H9 (cell line): ENCODE measurements at regions not wholly inside any gene's neighbourhood (a gene's known extent, or its start where the extent isn't known, plus 50 kb on each side); places are given as distances from the start of the nearest gene placed in this dataset.

Source experiments
- DNase-seq: peaks from one replicate; pipeline ENCODE4 v3.0.0-alpha.2; 2017
- H2AFZ ChIP-seq: one replicate; pipeline ENCODE4 v1.6.1; 2013; ENCODE audit warnings: mild to moderate bottlenecking, low read length, control low read depth, moderate library complexity
- H2AK5ac ChIP-seq: 2 replicates; pipeline ENCODE4 v1.6.1; 2013; ENCODE audit warnings: low read length, control low read depth, mixed read lengths; ENCODE audit not compliant: insufficient read length
- H2BK120ac ChIP-seq: one replicate; pipeline ENCODE4 v1.6.1; 2013; ENCODE audit warnings: low read depth, mild to moderate bottlenecking, low read length, control low read depth, inconsistent platforms; ENCODE audit not compliant: poor library complexity, severe bottlenecking
- H2BK12ac ChIP-seq: 2 replicates; pipeline ENCODE4 v1.6.1; 2013; ENCODE audit warnings: low read length, control low read depth, mixed read lengths, low read depth; ENCODE audit not compliant: insufficient read length
- H2BK15ac ChIP-seq: 2 replicates; pipeline ENCODE4 v1.6.1; 2013; ENCODE audit warnings: low read depth, low read length, control low read depth
- H2BK20ac ChIP-seq: one replicate; pipeline ENCODE4 v1.6.1; 2013; ENCODE audit warnings: low read depth, mild to moderate bottlenecking, low read length, control low read depth, inconsistent platforms; ENCODE audit not compliant: poor library complexity, severe bottlenecking
- H2BK5ac ChIP-seq: 2 replicates; pipeline ENCODE4 v1.6.1; 2013; ENCODE audit warnings: low read length, control low read depth, mixed read lengths; ENCODE audit not compliant: insufficient read length
- H3K14ac ChIP-seq: 2 replicates; pipeline ENCODE4 v1.6.1; 2013; ENCODE audit warnings: low read length, control low read depth; ENCODE audit not compliant: insufficient read depth
- H3K18ac ChIP-seq: 2 replicates; pipeline ENCODE4 v1.6.1; 2013; ENCODE audit warnings: low read depth, mild to moderate bottlenecking, mixed read lengths, low read length, control low read depth; ENCODE audit not compliant: insufficient read length
- H3K23ac ChIP-seq: 2 replicates; pipeline ENCODE4 v1.6.1; 2013; ENCODE audit warnings: low read length, control low read depth, mixed read lengths, low read depth; ENCODE audit not compliant: insufficient read length
- H3K23me2 ChIP-seq: 2 replicates; pipeline ENCODE4 v1.6.1; 2013; ENCODE audit warnings: low read depth, mild to moderate bottlenecking, mixed read lengths, low read length, control low read depth; ENCODE audit not compliant: insufficient read length, poor library complexity, severe bottlenecking
- H3K27ac ChIP-seq: 2 replicates; pipeline ENCODE4 v1.5.1; 2013; ENCODE audit warnings: low read length, control low read depth, mixed read lengths, low read depth; ENCODE audit not compliant: insufficient read length
- H3K27me3 ChIP-seq: 2 replicates; pipeline ENCODE4 v1.6.1; 2013; ENCODE audit warnings: low read length, control low read depth, inconsistent platforms; ENCODE audit not compliant: insufficient read depth
- H3K4ac ChIP-seq: 2 replicates; pipeline ENCODE4 v1.6.1; 2013; ENCODE audit warnings: low read depth, mild to moderate bottlenecking, control low read depth, inconsistent platforms, low read length, moderate library complexity
- H3K4me1 ChIP-seq: 2 replicates; pipeline ENCODE4 v1.6.1; 2013; ENCODE audit warnings: low read length, control low read depth, inconsistent platforms; ENCODE audit not compliant: insufficient read depth
- H3K4me2 ChIP-seq: 2 replicates; pipeline ENCODE4 v1.6.1; 2013; ENCODE audit warnings: low read length, control low read depth, mixed read lengths; ENCODE audit not compliant: insufficient read length, insufficient read depth
- H3K56ac ChIP-seq: 2 replicates; pipeline ENCODE4 v1.6.1; 2013; ENCODE audit warnings: low read depth, mild to moderate bottlenecking, mixed read lengths, low read length, control low read depth; ENCODE audit not compliant: insufficient read length
- H3K79me1 ChIP-seq: 2 replicates; pipeline ENCODE4 v1.6.1; 2013; ENCODE audit warnings: low read depth, mild to moderate bottlenecking, moderate library complexity, low read length, control low read depth, inconsistent platforms; ENCODE audit not compliant: insufficient read depth, poor library complexity, severe bottlenecking
- H3K79me2 ChIP-seq: 2 replicates; pipeline ENCODE4 v1.6.1; 2013; ENCODE audit warnings: low read length, control low read depth, inconsistent platforms; ENCODE audit not compliant: insufficient read depth
- H3K9ac ChIP-seq: 2 replicates; pipeline ENCODE4 v1.6.1; 2013; ENCODE audit warnings: low read length, control low read depth, mixed read lengths; ENCODE audit not compliant: insufficient read length; ENCODE audit errors: extremely low read depth
- H3K9me3 ChIP-seq: one replicate; pipeline ENCODE4 v1.6.1; 2013; ENCODE audit warnings: low read depth, low read length, inconsistent platforms; ENCODE audit not compliant: control insufficient read depth
- H3T11ph ChIP-seq: one replicate; pipeline ENCODE4 v1.6.1; 2013; ENCODE audit warnings: mild to moderate bottlenecking, low read length, control low read depth, inconsistent platforms
- H4K20me1 ChIP-seq: one replicate; pipeline ENCODE4 v1.6.1; 2013; ENCODE audit not compliant: control insufficient read depth, insufficient read length, insufficient read depth
- H4K5ac ChIP-seq: 2 replicates; pipeline ENCODE4 v1.6.1; 2013; ENCODE audit warnings: low read depth, mild to moderate bottlenecking, mixed read lengths, low read length, control low read depth; ENCODE audit not compliant: insufficient read length
- H4K8ac ChIP-seq: replicated peaks from 2 replicates; pipeline ENCODE4 v1.6.1; 2013; ENCODE audit warnings: low read length, control low read depth, mixed read lengths, low read depth; ENCODE audit not compliant: insufficient read length
- H4K91ac ChIP-seq: 2 replicates; pipeline ENCODE4 v1.6.1; 2013; ENCODE audit warnings: low read depth, mild to moderate bottlenecking, moderate library complexity, mixed read lengths, low read length, control low read depth; ENCODE audit not compliant: insufficient read length
- H3K27ac Mint-ChIP-seq, 3 experiments: 2 replicates in 2 of 3; 3 replicates in 1 of 3; pipeline ENCODE4 v1.8.0; 2020 to 2021; ENCODE audit warnings: mixed read lengths in 3 of 3, mild to moderate bottlenecking in 1 of 3, moderate library complexity in 1 of 3
- H3K27me3 Mint-ChIP-seq: 2 replicates; pipeline ENCODE4 v1.8.0; 2021; ENCODE audit warnings: low read depth, mild to moderate bottlenecking, moderate library complexity, mixed read lengths
- H3K36me3 Mint-ChIP-seq, 3 experiments: 2 replicates in 2 of 3; 3 replicates in 1 of 3; pipeline ENCODE4 v1.8.0; 2020 to 2021; ENCODE audit warnings: low read depth in 3 of 3, mixed read lengths in 3 of 3; ENCODE audit not compliant: insufficient read depth in 1 of 3
- H3K4me1 Mint-ChIP-seq, 2 experiments: 2 replicates each; pipeline ENCODE4 v1.8.0; 2020; ENCODE audit warnings: mixed read lengths in 2 of 2
- H3K4me3 Mint-ChIP-seq, 2 experiments: 2 replicates in 1 of 2; 3 replicates in 1 of 2; pipeline ENCODE4 v1.8.0; 2020 to 2021; ENCODE audit warnings: mild to moderate bottlenecking in 2 of 2, mixed read lengths in 2 of 2, moderate library complexity in 1 of 2
- H3K9me3 Mint-ChIP-seq, 2 experiments: 2 replicates in 1 of 2; 3 replicates in 1 of 2; pipeline ENCODE4 v1.8.0; 2020; ENCODE audit warnings: mild to moderate bottlenecking in 2 of 2, mixed read lengths in 2 of 2, moderate library complexity in 1 of 2
- WGBS: extraction: QIAGEN DNeasy Blood & Tissue Kit; methylation state at CpG from one replicate; pipeline ENCODE4 v1.1.7; 2013; ENCODE audit warnings: missing lambda C conversion rate, low lambda C conversion rate, mixed read lengths; ENCODE audit not compliant: insufficient read length; ENCODE audit errors: extremely low coverage; 5-methylcytosine and 5-hydroxymethylcytosine counted together
- TF ChIP-seq, protein P1 (sequence below): fragments of 200-600 bp; sonication (generic); conservative IDR thresholded peaks from 3 replicates; pipeline ENCODE4 v1.8.0; 2021; ENCODE audit warnings: antibody characterized with exemption, mild to moderate bottlenecking

DNA sequence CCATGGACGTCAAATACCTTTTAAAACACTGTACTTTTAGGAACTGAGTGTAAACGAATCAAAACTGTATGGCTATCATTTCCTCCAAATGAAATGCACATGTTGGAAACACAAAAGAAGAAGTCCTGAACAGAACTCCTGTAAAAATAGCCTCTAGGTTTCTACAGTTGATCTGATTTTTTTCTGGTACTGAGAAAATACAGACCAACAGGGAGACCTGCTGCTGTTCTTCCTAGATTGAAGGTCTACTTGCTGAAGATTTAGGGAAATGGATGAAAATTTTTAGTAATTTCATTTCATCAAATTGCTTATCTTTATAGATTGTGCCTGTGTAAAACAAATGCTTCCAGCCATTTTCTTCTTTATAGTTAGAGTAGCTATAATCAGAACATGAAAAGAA, 520.4 kb downstream of the SLITRK6 start:
- Histone ChIP-seq H4K20me1 (no peaks in the 10 kb centered on the region), H3K9ac (no peak overlapping the region), H4K8ac (no peak overlapping the region), H3K14ac (no peak overlapping the region), H2AFZ (no peak overlapping the region), H3K4me1 (no peaks in the 10 kb centered on the region), H2BK20ac (no peak overlapping the region), H3K79me2 (no peaks in the 10 kb centered on the region), H2BK5ac (no peak overlapping the region), H2AK5ac (no peak overlapping the region), H4K5ac (no peak overlapping the region), H3K27me3 (no peaks in the 10 kb centered on the region), H3K4ac (no peak overlapping the region), H3K23me2 (no peaks in the 10 kb centered on the region), H3K4me2 (no peak overlapping the region), H3K9me3 (no peaks in the 10 kb centered on the region), H3K79me1 (no peaks in the 10 kb centered on the region), H3K23ac (no peak overlapping the region), H3K18ac (no peak overlapping the region), H3K56ac (no peak overlapping the region), H4K91ac (no peak overlapping the region), H2BK12ac (no peak overlapping the region), H2BK15ac (no peak overlapping the region), H3K27ac (no peak overlapping the region), H2BK120ac (no peak overlapping the region), H3T11ph (no peak overlapping the region)
- H3K9me3 Mint-ChIP-seq = no peaks in the 10 kb centered on the region
- H3K4me3 Mint-ChIP-seq = no peak overlapping the region
- H3K27me3 Mint-ChIP-seq = no peaks in the 10 kb centered on the region
- H3K36me3 Mint-ChIP-seq = no peaks in the 10 kb centered on the region
- no peak overlapping the region for H3K27ac Mint-ChIP-seq
- no peak for DNase-seq
- WGBS = no CpG with 5 or more reads among the region's 2 CpGs
- no peaks in the 10 kb centered on the region; a peak in 1 of 4 replicates for H3K4me1 Mint-ChIP-seq
- TF ChIP-seq, protein P1, sequence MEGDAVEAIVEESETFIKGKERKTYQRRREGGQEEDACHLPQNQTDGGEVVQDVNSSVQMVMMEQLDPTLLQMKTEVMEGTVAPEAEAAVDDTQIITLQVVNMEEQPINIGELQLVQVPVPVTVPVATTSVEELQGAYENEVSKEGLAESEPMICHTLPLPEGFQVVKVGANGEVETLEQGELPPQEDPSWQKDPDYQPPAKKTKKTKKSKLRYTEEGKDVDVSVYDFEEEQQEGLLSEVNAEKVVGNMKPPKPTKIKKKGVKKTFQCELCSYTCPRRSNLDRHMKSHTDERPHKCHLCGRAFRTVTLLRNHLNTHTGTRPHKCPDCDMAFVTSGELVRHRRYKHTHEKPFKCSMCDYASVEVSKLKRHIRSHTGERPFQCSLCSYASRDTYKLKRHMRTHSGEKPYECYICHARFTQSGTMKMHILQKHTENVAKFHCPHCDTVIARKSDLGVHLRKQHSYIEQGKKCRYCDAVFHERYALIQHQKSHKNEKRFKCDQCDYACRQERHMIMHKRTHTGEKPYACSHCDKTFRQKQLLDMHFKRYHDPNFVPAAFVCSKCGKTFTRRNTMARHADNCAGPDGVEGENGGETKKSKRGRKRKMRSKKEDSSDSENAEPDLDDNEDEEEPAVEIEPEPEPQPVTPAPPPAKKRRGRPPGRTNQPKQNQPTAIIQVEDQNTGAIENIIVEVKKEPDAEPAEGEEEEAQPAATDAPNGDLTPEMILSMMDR = no peak
